SK-N-MC (cell line): ENCODE measurements at regions not wholly inside any gene's neighbourhood (a gene's known extent, or its start where the extent isn't known, plus 50 kb on each side); places are given as distances from the start of the nearest gene placed in this dataset.
A peak's percentile ranks its signal among the peaks of the same experiment; 100 is the strongest.

Experiments
- DNase-seq: peaks from one replicate; pipeline ENCODE4 v3.0.0-alpha.2; 2011; ENCODE audit warnings: low read depth, low spot score
- H3K27ac ChIP-seq: fragments of 200-600 bp; sonication (generic); 2 replicates; pipeline ENCODE4 v1.5.1; 2016; ENCODE audit warnings: mixed run types
- H3K36me3 ChIP-seq: fragments of 200-600 bp; sonication (generic); 2 replicates; pipeline ENCODE4 v1.6.1; 2017; ENCODE audit warnings: antibody characterized with exemption, low read length, mixed read lengths; ENCODE audit not compliant: insufficient read depth
- H3K4me3 ChIP-seq: fragments of 200-600 bp; sonication (generic); 2 replicates; pipeline ENCODE4 v1.5.1; 2016
- H3K9ac ChIP-seq: fragments of 200-600 bp; sonication (generic); 2 replicates; pipeline ENCODE4 v1.8.0; 2017; ENCODE audit warnings: mixed run types, mixed read lengths; ENCODE audit not compliant: insufficient read length
- H3K9me3 ChIP-seq: fragments of 200-600 bp; sonication (generic); 2 replicates; pipeline ENCODE4 v1.6.1; 2017; ENCODE audit warnings: low read depth, mild to moderate bottlenecking, antibody characterized with exemption, low read length, moderate library complexity, mixed read lengths
- EZH2 ChIP-seq: fragments of 200-600 bp; sonication (generic); IDR thresholded peaks from one replicate; pipeline ENCODE4 v1.6.1; 2017; ENCODE audit warnings: antibody characterized with exemption
- FOXP2 ChIP-seq: optimal IDR thresholded peaks from 2 replicates; pipeline ENCODE3; 2011; ENCODE audit warnings: mild to moderate bottlenecking, moderate library complexity; ENCODE audit not compliant: insufficient read depth; ENCODE audit errors: extremely low read length, control extremely low read depth
- POLR2AphosphoS5 ChIP-seq: IDR thresholded peaks from 2 replicates; pipeline ENCODE4 v1.6.1; 2012; ENCODE audit warnings: mild to moderate bottlenecking, low read depth, low read length, borderline replicate concordance

DNA sequence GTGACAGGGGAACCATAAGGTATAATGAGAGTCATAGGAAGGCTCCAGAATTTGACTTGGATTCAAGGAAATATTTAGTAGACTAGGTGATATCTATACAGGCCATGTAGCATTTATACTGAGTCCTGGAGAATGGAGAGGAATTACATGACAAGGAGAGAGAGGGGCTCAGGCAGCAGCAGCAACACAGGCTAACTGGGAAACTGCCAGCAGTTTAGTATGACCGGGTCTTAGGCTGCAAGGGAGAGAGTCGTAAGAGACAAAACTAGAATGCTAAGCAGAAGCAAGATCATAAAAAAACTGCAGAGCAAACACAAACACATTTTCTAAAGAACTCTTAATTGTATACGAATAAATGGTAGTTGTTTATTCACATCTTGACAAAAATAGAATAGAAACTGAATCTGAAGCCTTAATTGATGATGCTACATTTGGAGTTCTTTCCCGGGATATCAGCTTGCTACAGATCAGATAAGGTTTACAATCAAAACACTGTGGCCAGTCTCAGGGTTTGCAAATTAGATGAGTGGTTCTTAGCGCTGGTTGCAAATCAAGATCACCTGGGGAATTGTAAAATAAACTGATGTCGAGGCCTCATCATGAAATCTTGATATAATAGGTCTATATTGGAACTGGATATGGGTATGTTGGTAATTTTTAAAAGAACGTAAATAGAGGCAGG lies 480.0 kb upstream of the C9orf72 start:
- Histone ChIP-seq H3K36me3 (peaks cover 4% of the 10 kb centered on the region; the same call in 1 of the 2 replicates), H3K4me3 (no peak overlapping the region), H3K27ac (no peak overlapping the region), H3K9ac (no peak overlapping the region), H3K9me3 (no peaks in the 10 kb centered on the region)
- TF ChIP-seq EZH2 (no peak), POLR2AphosphoS5 (no peak), FOXP2 (no peak)
- DNase-seq, result no peak

DNA sequence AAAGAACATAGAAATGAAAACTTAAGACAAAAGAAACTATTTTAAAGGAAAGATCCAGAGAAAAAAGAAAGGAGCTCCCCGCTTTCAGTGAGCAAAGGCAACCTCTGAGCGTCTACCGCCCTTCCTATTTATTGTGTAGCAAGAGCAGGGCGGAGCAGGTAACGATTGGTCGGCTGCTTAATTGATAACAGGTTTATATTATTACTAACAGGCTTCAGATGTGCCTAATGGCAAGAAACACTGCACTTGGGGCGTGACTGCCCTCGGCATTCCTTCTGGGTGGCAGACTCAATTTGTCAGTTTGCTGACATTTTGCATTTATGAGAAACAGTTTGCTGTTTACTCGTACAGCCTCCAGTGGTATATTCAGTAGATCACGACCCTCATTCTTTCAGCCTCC lies 482.7 kb upstream of the C9orf72 start:
- Histone ChIP-seq H3K4me3 (peak overlapping the region; percentile 31), H3K36me3 (peaks cover 4% of the 10 kb centered on the region; the same call in 1 of the 2 replicates), H3K27ac (peak overlapping the region; percentile 84), H3K9ac (no peak overlapping the region), H3K9me3 (no peaks in the 10 kb centered on the region)
- DNase-seq, result no peak
- no peak; the same call in 1 of the 2 replicates for TF ChIP-seq POLR2AphosphoS5
- no peak for TF ChIP-seq FOXP2
- TF ChIP-seq EZH2, result no peak

DNA sequence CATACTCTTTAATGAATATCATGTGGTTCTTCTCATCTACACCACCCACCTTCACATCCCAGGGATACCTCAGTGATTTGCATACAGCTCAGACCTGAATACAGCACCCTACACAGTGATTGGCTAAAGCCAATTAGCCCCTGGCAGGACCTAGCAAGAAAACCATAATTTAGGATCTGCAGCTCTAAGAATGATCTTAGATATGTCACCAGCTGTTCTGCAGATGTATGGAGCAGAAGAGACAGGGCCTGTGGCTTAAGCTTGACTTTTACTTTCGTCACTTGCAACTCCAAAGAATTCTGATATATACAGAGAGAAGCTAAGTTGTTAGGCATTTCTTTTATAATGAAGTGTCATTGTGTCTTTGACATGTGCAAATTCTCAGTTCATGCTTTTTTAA lies 483.2 kb upstream of the C9orf72 start:
- Histone ChIP-seq H3K4me3 (peak overlapping the region; percentile 31), H3K36me3 (peaks cover 4% of the 10 kb centered on the region; the same call in 1 of the 2 replicates), H3K9ac (no peak overlapping the region), H3K27ac (peak overlapping the region; percentile 70), H3K9me3 (no peaks in the 10 kb centered on the region)
- no peak for DNase-seq
- no peak for TF ChIP-seq POLR2AphosphoS5
- no peak for TF ChIP-seq EZH2
- TF ChIP-seq FOXP2, result no peak

DNA sequence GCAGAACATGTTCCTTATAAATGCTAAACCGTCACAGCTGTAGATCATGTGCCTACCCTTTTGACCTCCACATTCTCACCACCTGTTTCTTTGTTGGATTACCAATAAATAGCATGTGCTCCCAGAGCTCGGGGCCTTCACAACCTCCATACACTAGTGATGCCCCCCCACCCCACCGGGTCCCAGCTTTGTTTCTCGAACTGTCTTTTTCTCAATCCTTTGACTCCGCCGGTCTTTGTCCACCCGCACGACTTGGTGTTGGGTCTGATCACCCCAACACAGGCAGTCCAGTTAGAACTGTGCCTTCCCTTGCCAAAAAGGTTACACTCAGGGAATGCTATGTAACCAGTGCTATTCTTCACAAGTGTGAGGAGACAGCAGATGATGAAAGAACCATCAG lies 485.9 kb upstream of the C9orf72 start:
- no peak for TF ChIP-seq EZH2
- TF ChIP-seq POLR2AphosphoS5, result no peak
- no peak for TF ChIP-seq FOXP2
- no peaks in the 10 kb centered on the region for H3K9me3 ChIP-seq
- no peak for DNase-seq
- H3K9ac ChIP-seq, result no peak overlapping the region
- H3K36me3 ChIP-seq, result peaks cover 4% of the 10 kb centered on the region; the same call in 1 of the 2 replicates
- H3K4me3 ChIP-seq, result no peak overlapping the region
- no peak overlapping the region for H3K27ac ChIP-seq

DNA sequence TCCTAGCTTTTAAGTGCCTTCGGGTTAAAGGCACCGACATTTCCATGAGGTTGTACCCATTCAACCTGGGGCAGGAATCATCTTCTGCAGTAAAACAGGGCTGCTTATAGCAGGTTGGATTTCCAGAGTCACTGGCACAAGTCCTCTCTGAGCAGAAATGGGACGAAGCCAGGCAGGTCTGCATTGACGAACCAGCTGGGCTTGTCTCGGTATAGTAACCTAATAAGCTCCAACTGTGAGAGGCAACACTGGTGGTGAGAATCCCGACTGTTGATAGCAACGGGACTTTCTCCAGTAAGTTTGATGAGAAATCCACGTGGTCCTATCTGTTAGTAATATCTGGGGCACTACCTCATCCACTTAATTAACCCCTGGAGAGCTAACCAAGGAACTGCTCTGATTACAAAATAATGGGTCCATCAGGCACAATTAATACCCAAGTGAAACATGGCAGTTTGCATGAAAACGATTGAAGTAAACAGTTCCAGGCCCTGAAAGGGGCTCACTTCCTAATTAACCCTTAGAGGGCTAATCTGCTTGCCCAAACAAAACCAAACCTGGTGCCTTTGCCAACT lies 491.0 kb upstream of the C9orf72 start:
- H3K36me3 ChIP-seq, result no peaks in the 10 kb centered on the region
- no peak overlapping the region for H3K27ac ChIP-seq
- DNase-seq, result no peak
- no peak for TF ChIP-seq FOXP2
- no peaks in the 10 kb centered on the region for H3K9me3 ChIP-seq
- H3K9ac ChIP-seq, result no peak overlapping the region
- no peak overlapping the region for H3K4me3 ChIP-seq

DNA sequence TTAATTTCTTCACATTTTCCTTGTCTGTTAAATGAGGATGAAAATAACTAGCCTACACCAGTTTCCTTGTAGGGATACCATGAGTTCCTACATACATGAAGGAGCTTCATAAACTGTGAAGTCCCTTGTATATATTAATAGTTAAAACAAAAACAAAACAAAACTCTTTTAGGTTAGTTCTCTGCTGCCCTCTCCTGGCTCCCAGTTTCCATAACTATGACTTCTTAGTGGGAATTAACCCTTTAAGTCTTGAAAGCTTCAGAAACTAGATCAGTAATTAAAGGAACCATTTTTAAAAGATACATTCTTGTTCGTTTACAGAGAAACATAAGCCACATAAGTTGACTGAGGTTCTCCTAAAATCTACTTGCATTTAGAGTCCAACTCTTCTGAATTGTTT lies 500.0 kb upstream of the C9orf72 start:
- DNase-seq, result peak; percentile 63
- no peak overlapping the region for H3K27ac ChIP-seq
- no peaks in the 10 kb centered on the region for H3K36me3 ChIP-seq
- H3K9me3 ChIP-seq, result no peaks in the 10 kb centered on the region
- TF ChIP-seq EZH2, result no peak
- no peak for TF ChIP-seq POLR2AphosphoS5
- TF ChIP-seq FOXP2, result no peak
- H3K9ac ChIP-seq, result no peak overlapping the region
- no peak overlapping the region for H3K4me3 ChIP-seq

DNA sequence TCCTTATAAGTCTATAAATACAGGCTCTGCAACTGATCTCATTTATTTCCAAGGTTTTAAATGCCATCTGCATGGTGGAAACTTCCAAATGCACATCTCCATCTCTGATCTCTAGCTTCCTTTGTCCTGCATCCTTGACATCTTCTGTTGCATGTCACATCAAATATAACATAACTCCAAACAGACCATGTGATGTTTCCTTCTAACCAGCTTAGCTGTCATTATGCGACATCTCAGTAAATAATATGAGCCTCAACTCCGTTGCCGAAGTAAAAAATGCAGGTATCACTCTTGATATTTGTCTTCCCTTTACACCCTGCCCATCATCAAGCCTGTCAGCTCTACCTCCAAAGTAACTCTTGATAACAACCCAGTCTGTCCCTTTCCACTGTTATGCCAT lies 506.4 kb upstream of the C9orf72 start:
- Histone ChIP-seq H3K4me3 (no peak overlapping the region), H3K9me3 (no peaks in the 10 kb centered on the region)

DNA sequence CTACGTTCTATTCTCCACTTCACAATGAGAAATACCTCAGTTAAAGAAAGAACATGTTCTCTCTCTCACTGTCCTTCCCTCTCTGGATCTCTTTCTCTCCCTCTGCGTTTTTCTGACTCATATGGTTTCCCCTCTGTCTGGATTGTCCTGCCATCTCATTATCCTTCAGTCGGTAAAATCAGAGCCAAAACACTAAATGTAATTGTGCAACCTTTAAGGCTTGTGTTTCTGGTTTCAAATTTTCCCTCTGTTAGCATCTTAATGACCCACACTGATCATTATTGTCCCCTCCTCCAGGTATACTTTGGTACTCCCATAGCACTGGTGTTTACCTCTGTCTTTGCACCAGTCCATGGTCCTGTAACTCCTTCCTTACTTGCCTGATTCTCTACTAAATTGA lies 509.4 kb upstream of the C9orf72 start:
- DNase-seq, result no peak
- Histone ChIP-seq H3K4me3 (no peak overlapping the region), H3K9ac (no peak overlapping the region), H3K36me3 (no peaks in the 10 kb centered on the region), H3K9me3 (no peaks in the 10 kb centered on the region), H3K27ac (no peak overlapping the region)
- TF ChIP-seq POLR2AphosphoS5 (no peak), EZH2 (no peak), FOXP2 (no peak)

More for the DNA sequence above, 506.4 kb upstream of the C9orf72 start:
- H3K27ac ChIP-seq, result no peak overlapping the region
- DNase-seq, result no peak
- H3K36me3 ChIP-seq, result no peaks in the 10 kb centered on the region
- TF ChIP-seq POLR2AphosphoS5, result no peak
- no peak for TF ChIP-seq EZH2
- TF ChIP-seq FOXP2, result no peak
- H3K9ac ChIP-seq, result no peak overlapping the region

DNA sequence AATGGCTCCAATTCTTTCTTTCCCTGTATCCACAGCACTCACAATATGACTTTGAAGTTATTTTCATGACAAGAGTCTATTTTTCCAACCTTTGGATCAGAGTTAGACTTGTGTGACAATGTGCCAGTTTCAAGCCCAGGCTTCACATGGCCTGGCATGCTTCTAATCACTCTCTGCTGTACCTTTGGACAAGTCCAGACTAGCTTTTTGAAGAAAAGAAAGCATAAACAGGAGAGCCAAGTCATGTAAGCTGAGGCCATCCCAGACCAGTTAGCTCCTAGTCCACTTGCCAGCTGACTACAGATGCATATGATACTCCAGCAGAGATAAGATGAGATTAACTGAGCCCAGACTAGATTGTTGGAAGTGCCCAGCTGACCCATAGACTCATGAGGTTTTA lies 513.6 kb upstream of the C9orf72 start:
- no peak for TF ChIP-seq FOXP2
- TF ChIP-seq EZH2, result no peak
- TF ChIP-seq POLR2AphosphoS5, result no peak
- H3K9me3 ChIP-seq, result no peaks in the 10 kb centered on the region
- H3K27ac ChIP-seq, result no peak overlapping the region
- H3K9ac ChIP-seq, result no peak overlapping the region
- H3K4me3 ChIP-seq, result no peak overlapping the region
- no peaks in the 10 kb centered on the region for H3K36me3 ChIP-seq
- DNase-seq, result no peak
